ENCODE measurements at regions not wholly inside any gene's neighbourhood (a gene's known extent, or its start where the extent isn't known, plus 50 kb on each side); places are given as distances from the start of the nearest gene placed in this dataset.

DNA sequence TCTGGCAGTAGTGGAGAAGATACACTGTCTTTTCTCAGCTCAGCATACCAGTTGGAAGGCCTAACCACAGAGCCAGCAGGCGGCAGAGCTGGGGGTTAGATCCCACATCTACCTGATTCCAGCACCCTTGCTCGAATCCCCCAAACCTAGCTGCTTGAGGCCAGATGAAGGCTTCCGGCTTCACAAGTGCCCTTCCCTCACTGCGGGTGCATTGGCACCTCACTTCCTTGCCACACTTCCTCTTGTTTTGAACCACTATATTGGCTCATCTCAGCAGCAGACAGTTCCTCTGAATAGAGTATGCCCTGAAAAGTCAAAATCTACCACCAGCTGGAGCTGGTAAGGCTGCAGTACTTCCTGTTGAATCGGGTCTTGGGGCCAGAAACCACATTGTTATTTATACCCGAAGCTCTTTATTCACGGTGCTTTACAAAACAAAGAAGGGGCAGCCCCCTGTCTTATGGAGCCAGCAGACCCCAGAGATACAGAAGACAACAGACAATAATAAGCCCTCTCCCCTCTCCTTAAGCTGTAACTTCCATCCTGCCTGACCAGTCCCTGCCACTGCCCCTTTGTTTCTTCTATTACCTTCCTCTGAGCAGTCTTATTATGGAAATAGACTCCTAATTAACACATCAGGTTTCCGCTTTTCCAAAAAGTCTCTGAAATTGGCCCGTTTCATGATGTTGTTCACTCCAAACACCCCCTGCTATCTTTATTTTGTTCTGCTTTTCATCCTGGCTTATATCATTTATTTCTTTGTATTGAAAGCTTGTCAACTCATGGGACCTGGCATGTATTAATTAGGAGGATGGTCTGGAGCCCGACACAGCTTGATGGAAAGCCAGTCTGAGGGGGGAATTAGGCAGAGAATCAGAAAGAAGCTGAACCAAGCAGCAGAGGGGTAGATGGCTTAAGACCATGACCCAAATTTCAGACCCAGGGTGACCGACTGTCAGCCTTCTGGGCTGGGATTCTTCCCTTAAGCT lies 233.5 kb downstream of the EFCAB11 start:
- H3K9me3 ChIP-seq (ENCODE audit: control insufficient read depth, insufficient read depth, low read length): no peaks in the 10 kb centered on the region
- H3K4me3 ChIP-seq (ENCODE audit: low read depth, low read length): no peak overlapping the region
- no peak overlapping the region for H3K27ac ChIP-seq (ENCODE audit: low read depth, low read length)
- POLR2A ChIA-PET: no interaction called here
- no peaks in the 10 kb centered on the region for H3K27me3 ChIP-seq (ENCODE audit: control insufficient read depth, insufficient read depth, low read length)
- CTCF ChIA-PET: interaction anchor here (1.1 to 1.5 kb wide), 2 partner anchors 194 to 196 kb away, joined by 3 to 4 read pairs; no protein-coding TSS in a partner anchor
- TF ChIP-seq, protein P1, sequence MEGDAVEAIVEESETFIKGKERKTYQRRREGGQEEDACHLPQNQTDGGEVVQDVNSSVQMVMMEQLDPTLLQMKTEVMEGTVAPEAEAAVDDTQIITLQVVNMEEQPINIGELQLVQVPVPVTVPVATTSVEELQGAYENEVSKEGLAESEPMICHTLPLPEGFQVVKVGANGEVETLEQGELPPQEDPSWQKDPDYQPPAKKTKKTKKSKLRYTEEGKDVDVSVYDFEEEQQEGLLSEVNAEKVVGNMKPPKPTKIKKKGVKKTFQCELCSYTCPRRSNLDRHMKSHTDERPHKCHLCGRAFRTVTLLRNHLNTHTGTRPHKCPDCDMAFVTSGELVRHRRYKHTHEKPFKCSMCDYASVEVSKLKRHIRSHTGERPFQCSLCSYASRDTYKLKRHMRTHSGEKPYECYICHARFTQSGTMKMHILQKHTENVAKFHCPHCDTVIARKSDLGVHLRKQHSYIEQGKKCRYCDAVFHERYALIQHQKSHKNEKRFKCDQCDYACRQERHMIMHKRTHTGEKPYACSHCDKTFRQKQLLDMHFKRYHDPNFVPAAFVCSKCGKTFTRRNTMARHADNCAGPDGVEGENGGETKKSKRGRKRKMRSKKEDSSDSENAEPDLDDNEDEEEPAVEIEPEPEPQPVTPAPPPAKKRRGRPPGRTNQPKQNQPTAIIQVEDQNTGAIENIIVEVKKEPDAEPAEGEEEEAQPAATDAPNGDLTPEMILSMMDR (IDR thresholded peaks at IDR 0.05; ENCODE audit: low read depth, low read length): 0 out of 2 replicates have a peak, but pooled peaks have one; percentile 6
- no peak for DNase-seq (ENCODE audit: low read depth, low spot score)

DNA sequence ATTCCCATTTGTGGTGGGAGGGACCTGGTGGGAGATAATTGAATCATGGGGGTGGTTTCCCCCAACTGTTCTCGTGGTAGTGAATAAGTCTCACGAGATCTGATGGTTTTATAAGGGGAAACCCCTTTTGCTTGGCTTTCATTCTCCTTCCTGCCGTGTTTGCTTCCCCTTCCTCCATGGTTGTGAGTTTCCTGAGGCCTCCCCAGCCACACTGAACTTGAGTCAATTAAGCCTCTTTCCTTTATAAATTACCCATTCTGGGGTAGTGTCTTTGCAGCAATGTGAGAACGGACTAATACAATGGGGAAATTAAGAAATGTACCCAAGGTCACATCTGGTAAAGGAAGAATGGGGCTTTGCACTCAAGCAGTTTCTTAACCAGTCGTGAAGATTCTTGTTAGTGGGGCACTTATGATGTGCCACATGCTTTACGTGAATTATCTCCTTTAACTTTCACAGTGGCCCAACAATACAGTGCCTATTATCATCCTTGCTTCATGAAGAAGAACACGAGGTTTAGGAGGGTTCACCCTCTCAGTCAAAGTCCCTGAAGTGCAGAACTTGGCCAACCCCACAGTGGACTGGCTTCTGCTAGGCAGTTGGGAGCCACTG lies 234.3 kb downstream of the EFCAB11 start:
- TF ChIP-seq, protein P1 (IDR thresholded peaks at IDR 0.05; ENCODE audit: low read depth, low read length): no peak
- Histone ChIP-seq H3K27me3 (ENCODE audit: control insufficient read depth, insufficient read depth, low read length) (no peaks in the 10 kb centered on the region), H3K9me3 (ENCODE audit: control insufficient read depth, insufficient read depth, low read length) (no peaks in the 10 kb centered on the region), H3K27ac (ENCODE audit: low read depth, low read length) (no peak overlapping the region), H3K4me3 (ENCODE audit: low read depth, low read length) (no peak overlapping the region)
- POLR2A ChIA-PET: no interaction called here
- CTCF ChIA-PET: interaction anchor here (1.5 kb wide), 1 partner anchor 195 kb away, joined by 4 read pairs; no protein-coding TSS in a partner anchor
- DNase-seq (ENCODE audit: low read depth, low spot score): no peak

DNA sequence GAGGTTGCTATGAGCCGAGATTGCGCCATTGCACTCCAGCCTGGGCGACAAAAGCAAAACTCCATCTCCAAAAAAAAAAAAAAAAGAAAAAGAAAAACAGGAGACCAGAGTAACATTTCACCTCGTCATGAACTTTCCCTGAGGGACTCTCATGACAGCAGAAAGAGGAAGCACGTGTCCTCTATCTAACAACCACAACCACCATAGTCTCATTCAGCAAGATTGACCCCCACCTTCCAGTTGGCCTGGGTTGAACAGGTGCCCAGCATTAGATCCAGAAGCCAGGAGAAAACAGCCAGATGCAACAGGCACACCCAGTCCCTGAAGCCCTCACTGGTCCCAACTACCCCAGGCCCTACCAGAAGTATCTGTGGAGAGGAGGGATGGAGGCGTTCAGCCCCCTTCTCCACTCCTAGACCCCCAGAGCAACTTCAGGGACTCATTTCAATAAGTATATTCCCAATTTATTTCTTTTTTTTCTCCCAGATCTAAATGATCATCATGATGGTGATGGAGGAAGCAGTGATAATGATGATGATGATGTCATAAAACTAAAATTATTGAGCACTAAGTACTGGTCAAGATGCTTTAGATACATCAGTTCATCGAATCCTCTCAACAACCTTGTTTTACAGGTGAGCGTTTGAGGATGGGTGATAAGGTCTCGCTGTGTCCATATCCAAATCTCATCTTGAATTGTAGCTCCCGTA lies 235.0 kb downstream of the EFCAB11 start:
- Histone ChIP-seq H3K4me3 (ENCODE audit: low read depth, low read length) (no peak overlapping the region), H3K9me3 (ENCODE audit: control insufficient read depth, insufficient read depth, low read length) (no peaks in the 10 kb centered on the region), H3K27ac (ENCODE audit: low read depth, low read length) (no peak overlapping the region), H3K27me3 (ENCODE audit: control insufficient read depth, insufficient read depth, low read length) (no peaks in the 10 kb centered on the region)
- TF ChIP-seq, protein P1 (IDR thresholded peaks at IDR 0.05; ENCODE audit: low read depth, low read length): no peak
- POLR2A ChIA-PET: no interaction called here
- CTCF ChIA-PET: no interaction called here
- DNase-seq (ENCODE audit: low read depth, low spot score): no peak

DNA sequence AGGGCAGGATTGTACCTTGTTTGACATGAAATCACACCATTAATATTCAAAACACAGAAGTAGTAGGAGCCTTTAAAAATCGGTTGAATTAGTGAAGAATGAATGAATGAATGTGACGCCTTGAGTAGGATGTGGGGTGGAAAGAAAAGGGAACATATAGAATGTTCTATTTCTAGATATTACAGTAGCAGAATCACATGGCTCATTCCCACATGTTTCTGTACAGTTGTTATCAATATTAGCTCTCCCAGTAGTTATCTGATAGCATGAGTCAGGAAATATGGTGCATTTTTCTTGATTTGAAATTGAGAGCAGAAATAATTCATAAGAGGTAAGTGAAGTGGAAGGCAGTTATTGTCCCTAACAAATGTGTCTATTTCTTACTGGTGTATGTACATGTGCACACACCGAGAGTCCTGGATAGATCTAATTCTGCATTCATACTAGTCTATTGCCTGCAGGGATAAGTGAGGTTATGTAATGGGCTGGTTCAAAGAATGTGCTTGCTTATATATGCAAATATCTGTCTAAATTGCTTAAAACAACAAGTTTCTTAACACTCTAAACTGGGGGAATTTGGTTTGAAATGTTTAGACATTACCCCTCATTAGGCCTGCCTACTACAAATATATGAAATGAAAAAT lies 245.4 kb downstream of the EFCAB11 start:
- ChIA-PET POLR2A (no interaction called here), CTCF (no interaction called here)
- Histone ChIP-seq H3K27me3 (ENCODE audit: control insufficient read depth, insufficient read depth, low read length) (no peaks in the 10 kb centered on the region), H3K27ac (ENCODE audit: low read depth, low read length) (no peak overlapping the region), H3K4me3 (ENCODE audit: low read depth, low read length) (no peak overlapping the region), H3K9me3 (ENCODE audit: control insufficient read depth, insufficient read depth, low read length) (peaks cover 5% of the 10 kb centered on the region; the same call in 1 of the 2 replicates)
- DNase-seq (ENCODE audit: low read depth, low spot score): no peak
- TF ChIP-seq, protein P1 (IDR thresholded peaks at IDR 0.05; ENCODE audit: low read depth, low read length): no peak

Data from AG04450 (cell line).